Right lobe of liver (tissue), 6 donors: ENCODE measurements at regions not wholly inside any gene's neighbourhood (a gene's known extent, or its start where the extent isn't known, plus 50 kb on each side); places are given as distances from the start of the nearest gene placed in this dataset.
"Not testable (repeated sequence)": the region's sequence is repeated elsewhere in the genome, so short reads cannot be mapped to it uniquely, and the experiment has no call there.

ENCODE experiments used
- ATAC-seq, 4 donors: fragments of 200-7000 bp; cut with Tn5 transposase; one replicate each; pipeline ENCODE4 v1.9.1; 2020; ENCODE audit warnings: mild to moderate bottlenecking in 4 of 4, moderate library complexity in 4 of 4
- DNase-seq, 3 donors: peaks; one replicate each; pipeline ENCODE4 v3.0.0-alpha.2; 2020
- H3K27ac ChIP-seq, 3 donors: fragments of 200-600 bp; one replicate each; pipeline ENCODE4 v1.8.0; 2022
- H3K27me3 ChIP-seq, 2 donors: fragments of 200-600 bp; one replicate each; pipeline ENCODE4 v1.8.0; 2022
- H3K36me3 ChIP-seq, 4 donors: fragments of 200-600 bp; sonication (generic) in 1 of 4; one replicate each; pipeline versions ENCODE4 v1.5.1 to v1.8.0; 2017 to 2022; ENCODE audit warnings: control low read depth in 1 of 4
- H3K4me1 ChIP-seq, 4 donors: fragments of 200-600 bp; sonication (generic) in 1 of 4; one replicate each; pipeline versions ENCODE4 v1.5.1 to v1.8.0; 2017 to 2022; ENCODE audit warnings: control low read depth in 1 of 4
- H3K4me3 ChIP-seq, 3 donors: fragments of 200-600 bp; one replicate each; pipeline ENCODE4 v1.8.0; 2022
- H3K9me3 ChIP-seq, 4 donors: fragments of 200-600 bp; sonication (generic) in 1 of 4; one replicate each; pipeline versions ENCODE4 v1.5.1 to v1.8.0; 2017 to 2022; ENCODE audit warnings: control low read depth in 1 of 4
- POLR2A ChIP-seq: fragments of 450-650 bp; IDR thresholded peaks from one replicate; pipeline ENCODE4 v1.6.1; 2017; ENCODE audit warnings: antibody characterized with exemption, mild to moderate bottlenecking
- WGBS: methylation state at CpG from one replicate; pipeline ENCODE4 v1.1.6; 2018; ENCODE audit warnings: low coverage, low lambda C conversion rate; ENCODE audit not compliant: insufficient coverage; ENCODE audit errors: missing lambda C conversion rate; 5-methylcytosine and 5-hydroxymethylcytosine counted together
- intact Hi-C, 2 donors: fragments of 100-400 bp; cut with DNase I; formaldehyde crosslinking; loops; one replicate each; pipeline versions ENCODE4 v1.11.2 to v1.14.1; 2022
- TF ChIP-seq, protein P1 (sequence below), 4 donors: fragments of 200-600 bp in 3 of 4; fragments of 450-650 bp in 1 of 4; IDR thresholded peaks; one replicate each; pipeline versions ENCODE4 v1.5.1 to v1.8.0; 2016 to 2022; ENCODE audit warnings: antibody characterized with exemption in 4 of 4, mild to moderate bottlenecking in 2 of 4
- donor health status: DM: no; HTN: yes; CAD: no.
- donor health status: DM: no; HTN: no; CAD: no.
- donor health status: DM: no; HTN: no; CAD: no.
- donor health status: DM: no; HTN: yes; CAD: no.
- donor health status: DM: no; HTN: yes; CAD: no.

DNA sequence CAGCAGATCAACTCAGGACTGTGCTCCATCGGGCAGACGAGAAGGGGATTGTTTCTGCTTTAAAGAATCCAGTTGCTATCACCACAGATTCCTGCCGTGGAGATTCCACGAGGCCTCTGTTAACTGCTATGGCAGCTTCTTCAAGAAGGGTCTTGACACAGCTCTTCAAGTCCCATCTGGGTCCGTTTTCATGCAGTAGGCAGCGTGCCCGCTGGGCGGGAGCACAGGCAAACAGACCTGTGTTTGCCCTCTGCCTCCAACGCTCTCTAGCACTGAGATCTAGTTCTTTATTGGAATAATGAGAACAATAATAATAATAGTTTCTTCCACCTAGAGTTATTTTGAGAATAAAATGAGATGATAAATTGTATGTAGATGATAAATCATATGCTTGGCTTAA lies 127.2 kb upstream of the SP8 start:
- 75% methylated on average over 7 of the region's 9 CpGs for WGBS
- DNase-seq: no peak

GRCh38 chr7:20916311-20916710 lies 129.6 kb upstream of the SP8 start:
- ATAC-seq (no peak), DNase-seq (no peak)
- TF ChIP-seq, protein P1, sequence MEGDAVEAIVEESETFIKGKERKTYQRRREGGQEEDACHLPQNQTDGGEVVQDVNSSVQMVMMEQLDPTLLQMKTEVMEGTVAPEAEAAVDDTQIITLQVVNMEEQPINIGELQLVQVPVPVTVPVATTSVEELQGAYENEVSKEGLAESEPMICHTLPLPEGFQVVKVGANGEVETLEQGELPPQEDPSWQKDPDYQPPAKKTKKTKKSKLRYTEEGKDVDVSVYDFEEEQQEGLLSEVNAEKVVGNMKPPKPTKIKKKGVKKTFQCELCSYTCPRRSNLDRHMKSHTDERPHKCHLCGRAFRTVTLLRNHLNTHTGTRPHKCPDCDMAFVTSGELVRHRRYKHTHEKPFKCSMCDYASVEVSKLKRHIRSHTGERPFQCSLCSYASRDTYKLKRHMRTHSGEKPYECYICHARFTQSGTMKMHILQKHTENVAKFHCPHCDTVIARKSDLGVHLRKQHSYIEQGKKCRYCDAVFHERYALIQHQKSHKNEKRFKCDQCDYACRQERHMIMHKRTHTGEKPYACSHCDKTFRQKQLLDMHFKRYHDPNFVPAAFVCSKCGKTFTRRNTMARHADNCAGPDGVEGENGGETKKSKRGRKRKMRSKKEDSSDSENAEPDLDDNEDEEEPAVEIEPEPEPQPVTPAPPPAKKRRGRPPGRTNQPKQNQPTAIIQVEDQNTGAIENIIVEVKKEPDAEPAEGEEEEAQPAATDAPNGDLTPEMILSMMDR (IDR thresholded peaks at IDR 0.05): no peak
- TF ChIP-seq POLR2A: no peak
- intact Hi-C loops: no loop called here
- Histone ChIP-seq H3K36me3 (no peaks in the 10 kb centered on the region), H3K9me3 (no peaks in the 10 kb centered on the region), H3K4me1 (no peaks in the 10 kb centered on the region), H3K27me3 (no peaks in the 10 kb centered on the region), H3K27ac (no peak overlapping the region), H3K4me3 (no peak overlapping the region)
- WGBS: 10% methylated on average over 1 of the region's 1 CpG

More for the DNA sequence above, 127.2 kb upstream of the SP8 start:
- no peak for ATAC-seq
- Histone ChIP-seq H3K27ac (no peak overlapping the region), H3K9me3 (no peaks in the 10 kb centered on the region), H3K36me3 (no peaks in the 10 kb centered on the region), H3K27me3 (no peaks in the 10 kb centered on the region), H3K4me3 (no peak overlapping the region), H3K4me1 (no peaks in the 10 kb centered on the region)
- intact Hi-C loops: no loop called here
- TF ChIP-seq, protein P1 (IDR thresholded peaks at IDR 0.05): no peak
- no peak for TF ChIP-seq POLR2A

DNA sequence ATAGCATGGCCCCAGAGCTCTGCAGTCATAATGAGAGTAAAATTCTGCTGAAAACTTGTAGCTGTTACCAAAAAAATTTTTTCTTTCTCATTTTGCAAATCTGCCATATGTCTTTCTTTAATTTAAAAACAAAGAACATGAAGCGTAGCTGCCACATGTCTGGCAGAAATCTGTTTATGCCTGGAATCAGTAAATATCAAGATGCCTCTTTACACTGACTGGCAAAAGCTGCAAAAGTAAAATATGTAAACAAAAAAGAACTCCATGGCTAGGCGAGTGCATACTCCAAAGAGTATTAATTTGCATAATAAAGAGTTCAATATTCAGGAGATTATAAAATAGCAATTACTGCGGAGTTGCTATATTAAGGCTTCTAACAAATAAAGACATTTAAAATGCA lies 130.9 kb upstream of the SP8 start:
- 66% methylated on average over 3 of the region's 3 CpGs for WGBS
- intact Hi-C loops: no loop called here
- no peak for ATAC-seq

GRCh38 chr7:20918156-20918555 lies 131.5 kb upstream of the SP8 start:
- 79% methylated on average over 4 of the region's 4 CpGs for WGBS
- Histone ChIP-seq H3K4me1 (no peaks in the 10 kb centered on the region), H3K27me3 (no peaks in the 10 kb centered on the region), H3K4me3 (no peak overlapping the region), H3K36me3 (no peaks in the 10 kb centered on the region), H3K27ac (no peak overlapping the region), H3K9me3 (no peaks in the 10 kb centered on the region)
- ATAC-seq (no peak), DNase-seq (no peak)
- TF ChIP-seq POLR2A: no peak
- TF ChIP-seq, protein P1 (IDR thresholded peaks at IDR 0.05): no peak
- intact Hi-C loops: no loop called here

More for the DNA sequence above, 130.9 kb upstream of the SP8 start:
- Histone ChIP-seq H3K27me3 (no peaks in the 10 kb centered on the region), H3K36me3 (no peaks in the 10 kb centered on the region), H3K27ac (no peak overlapping the region), H3K4me1 (no peaks in the 10 kb centered on the region), H3K9me3 (no peaks in the 10 kb centered on the region), H3K4me3 (no peak overlapping the region)
- DNase-seq: no peak
- TF ChIP-seq, protein P1 (IDR thresholded peaks at IDR 0.05): no peak
- no peak for TF ChIP-seq POLR2A

- H3K9me3 ChIP-seq, H3K36me3 ChIP-seq, H3K27ac ChIP-seq, intact Hi-C loops, DNase-seq, ATAC-seq, H3K27me3 ChIP-seq, H3K4me3 ChIP-seq: not testable (repeated sequence)
- H3K4me1 ChIP-seq: peaks cover 0 to 32% (median 8%) of the 10 kb centered on the region in 4 donors
These were observed 140.5 kb upstream of the SP8 start for GRCh38 chr7:20927178-20927577.
